Activated T-cell treated with anti-CD3 and anti-CD28 coated beads, Interleukin-2, amount 50 U/mL, for 4 hours (primary cell): ENCODE measurements at regions not wholly inside any gene's neighbourhood (a gene's known extent, or its start where the extent isn't known, plus 50 kb on each side); places are given as distances from the start of the nearest gene placed in this dataset.
"Not testable (repeated sequence)": the region's sequence is repeated elsewhere in the genome, so short reads cannot be mapped to it uniquely, and the experiment has no call there.

ENCODE experiments used
- ATAC-seq, 2 donors: fragments of 200-7000 bp; cut with Tn5 transposase; one replicate each; pipeline ENCODE4 v1.10.0; 2021
- DNase-seq: peaks from one replicate; pipeline ENCODE4 v3.0.0-alpha.2; 2020
- H3K27me3 Mint-ChIP-seq: one replicate; pipeline ENCODE4 v1.8.0; 2021; ENCODE audit warnings: low read depth, mixed read lengths
- H3K36me3 Mint-ChIP-seq: one replicate; pipeline ENCODE4 v1.8.0; 2022; ENCODE audit warnings: mixed read lengths; ENCODE audit not compliant: insufficient read depth
- H3K4me1 Mint-ChIP-seq: one replicate; pipeline ENCODE4 v1.8.0; 2021; ENCODE audit warnings: low read depth, mixed read lengths
- H3K4me3 Mint-ChIP-seq: one replicate; pipeline ENCODE4 v1.8.0; 2021; ENCODE audit warnings: mild to moderate bottlenecking, moderate library complexity, mixed read lengths
- H3K9me3 Mint-ChIP-seq: one replicate; pipeline ENCODE4 v1.8.0; 2021; ENCODE audit warnings: mixed read lengths

DNA sequence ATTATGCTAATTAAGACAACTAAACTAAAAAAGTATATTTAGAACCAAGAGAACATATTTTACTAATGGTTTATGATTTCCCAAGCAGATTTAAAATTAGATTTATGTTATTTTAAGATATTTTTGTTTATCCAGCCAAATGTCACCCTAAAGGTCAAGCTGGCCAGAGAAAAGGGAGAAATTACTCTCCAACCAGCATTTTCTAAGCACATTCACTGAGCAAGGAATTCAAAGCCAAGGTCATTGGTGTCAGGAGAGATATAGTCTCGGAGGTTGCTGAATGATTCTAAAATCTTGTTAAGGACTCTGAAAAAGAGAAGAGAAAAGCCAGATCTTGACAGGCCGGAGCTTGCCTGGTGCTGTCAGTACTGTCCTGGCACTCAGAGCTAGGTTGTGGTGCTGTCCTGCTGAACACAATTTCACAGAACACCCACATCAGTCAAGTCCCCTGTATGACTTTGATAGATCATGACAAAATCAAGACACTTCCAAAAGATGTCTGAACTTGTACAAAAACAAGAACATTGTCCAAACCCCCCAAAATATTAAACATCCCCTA, 222.3 kb upstream of the SMLR1 start:
- DNase-seq (no peak), ATAC-seq (no peak)
- Mint-ChIP-seq H3K4me1 (peaks cover 23% of the 10 kb centered on the region), H3K9me3 (peaks cover 4% of the 10 kb centered on the region), H3K36me3 (no peaks in the 10 kb centered on the region), H3K27me3 (no peaks in the 10 kb centered on the region), H3K4me3 (no peak overlapping the region)

DNA sequence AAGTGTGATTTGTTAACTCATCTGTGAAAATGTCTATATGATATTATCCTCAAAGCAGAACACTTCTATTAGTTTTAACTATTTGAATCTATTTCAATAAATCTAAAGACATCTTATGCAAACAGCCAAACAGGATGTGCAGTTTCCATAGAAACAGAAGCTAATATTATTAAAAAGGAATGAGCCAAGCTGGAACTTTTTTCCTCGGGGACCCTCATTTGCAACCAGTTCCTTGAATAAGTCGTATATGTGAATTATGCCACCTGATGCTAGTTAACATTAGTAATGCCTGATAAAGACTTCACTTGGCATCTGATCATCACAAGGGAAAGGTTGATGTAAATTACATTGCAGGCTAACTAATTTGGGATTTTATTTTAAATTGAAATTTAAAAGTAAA, 216.9 kb upstream of the SMLR1 start:
- no peaks in the 10 kb centered on the region for H3K36me3 Mint-ChIP-seq
- no peaks in the 10 kb centered on the region for H3K27me3 Mint-ChIP-seq
- H3K9me3 Mint-ChIP-seq, result no peaks in the 10 kb centered on the region
- no peak for DNase-seq
- peaks cover 10% of the 10 kb centered on the region for H3K4me1 Mint-ChIP-seq
- no peak for ATAC-seq
- no peak overlapping the region for H3K4me3 Mint-ChIP-seq

- H3K4me1 Mint-ChIP-seq, result peaks cover 10% of the 10 kb centered on the region
- no peak for ATAC-seq
These were observed 215.8 kb upstream of the SMLR1 start for GRCh38 chr6:130611366-130611765.

GRCh38 chr6:130613176-130613575, 214.0 kb upstream of the SMLR1 start:
- DNase-seq (no peak), ATAC-seq (no peak)
- peaks cover 10% of the 10 kb centered on the region for H3K4me1 Mint-ChIP-seq
- H3K27me3 Mint-ChIP-seq, result no peaks in the 10 kb centered on the region
- no peaks in the 10 kb centered on the region for H3K36me3 Mint-ChIP-seq
- H3K4me3 Mint-ChIP-seq, result no peak overlapping the region
- no peaks in the 10 kb centered on the region for H3K9me3 Mint-ChIP-seq

More at GRCh38 chr6:130611366-130611765, 215.8 kb upstream of the SMLR1 start:
- no peak overlapping the region for H3K4me3 Mint-ChIP-seq
- H3K27me3 Mint-ChIP-seq, result no peaks in the 10 kb centered on the region
- H3K9me3 Mint-ChIP-seq, result no peaks in the 10 kb centered on the region
- H3K36me3 Mint-ChIP-seq, result no peaks in the 10 kb centered on the region
- DNase-seq, result no peak

DNA sequence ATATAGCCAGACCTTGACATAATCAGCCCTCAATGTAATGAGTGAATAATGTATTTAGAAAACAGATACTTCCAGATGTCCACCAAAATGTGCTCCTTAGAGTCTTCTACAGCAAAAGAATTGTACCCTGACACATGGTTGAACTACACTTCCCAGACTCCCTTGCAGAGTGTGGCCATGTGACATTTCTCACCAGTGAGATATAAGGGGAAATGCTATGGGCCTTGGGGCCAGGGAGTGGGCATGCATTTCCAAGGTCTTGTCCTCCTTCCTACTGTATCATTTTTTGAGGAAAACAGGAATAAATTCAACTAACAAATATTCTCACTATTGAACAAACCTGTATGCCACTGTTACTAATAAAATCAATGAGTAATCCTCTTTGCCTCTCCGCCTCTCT, 211.4 kb upstream of the SMLR1 start:
- H3K36me3 Mint-ChIP-seq, result no peaks in the 10 kb centered on the region

DNA sequence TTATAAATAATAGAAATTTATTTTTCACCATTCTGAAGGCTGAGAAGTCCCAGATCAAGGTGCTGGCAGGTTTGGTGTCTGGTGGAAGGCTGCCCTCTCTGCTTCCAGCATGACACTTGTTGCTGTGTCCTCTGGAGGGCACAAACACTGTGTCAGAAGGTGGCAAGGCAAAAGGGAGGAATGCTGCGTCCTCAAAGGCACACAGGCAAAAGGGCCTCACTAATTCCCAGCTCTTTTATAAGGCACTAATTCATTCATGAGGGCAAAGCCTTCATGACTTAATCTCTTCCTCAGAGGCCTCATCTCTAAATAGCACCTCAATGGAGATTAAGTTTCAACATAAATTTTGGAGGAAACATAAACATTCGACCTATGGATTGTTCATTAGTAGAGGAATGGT, 209.5 kb upstream of the SMLR1 start:
- Mint-ChIP-seq H3K9me3 (no peaks in the 10 kb centered on the region), H3K4me1 (peaks cover 12% of the 10 kb centered on the region), H3K36me3 (no peaks in the 10 kb centered on the region), H3K4me3 (no peak overlapping the region), H3K27me3 (no peaks in the 10 kb centered on the region)
- ATAC-seq, result no peak
- no peak for DNase-seq

More for the DNA sequence above, 211.4 kb upstream of the SMLR1 start:
- no peak overlapping the region for H3K4me3 Mint-ChIP-seq
- peaks cover 12% of the 10 kb centered on the region for H3K4me1 Mint-ChIP-seq
- H3K9me3 Mint-ChIP-seq, result no peaks in the 10 kb centered on the region
- ATAC-seq (no peak), DNase-seq (no peak)
- H3K27me3 Mint-ChIP-seq, result no peaks in the 10 kb centered on the region

DNA sequence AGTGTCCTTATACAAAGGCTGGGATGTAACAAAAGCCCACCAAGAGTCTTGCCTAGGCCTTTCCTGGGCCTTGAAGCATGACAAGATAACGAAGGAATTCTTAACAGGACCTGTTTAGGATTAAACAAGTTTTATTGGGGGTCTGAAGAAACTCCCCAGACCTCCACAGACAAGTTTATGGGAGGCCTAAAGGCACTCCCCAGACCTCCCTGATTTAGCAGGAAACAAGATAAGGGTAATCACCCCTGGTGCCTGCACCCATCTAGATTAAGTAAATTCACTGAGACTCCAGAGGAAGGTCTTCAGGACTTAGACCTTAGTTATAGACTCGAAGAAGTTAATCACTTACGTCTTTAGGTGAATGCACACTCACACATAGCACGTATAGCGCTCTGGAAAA, 208.4 kb upstream of the SMLR1 start:
- peaks cover 12% of the 10 kb centered on the region for H3K4me1 Mint-ChIP-seq
- not testable (repeated sequence) for DNase-seq, H3K36me3 Mint-ChIP-seq, H3K27me3 Mint-ChIP-seq, H3K4me3 Mint-ChIP-seq, H3K9me3 Mint-ChIP-seq, ATAC-seq

GRCh38 chr6:130620338-130620781, 206.8 kb upstream of the SMLR1 start:
- H3K27me3 Mint-ChIP-seq, result no peaks in the 10 kb centered on the region
- DNase-seq (no peak), ATAC-seq (peak; percentile 56 to 70)
- H3K9me3 Mint-ChIP-seq, result peaks cover 8% of the 10 kb centered on the region
- H3K4me1 Mint-ChIP-seq, result peaks cover 8% of the 10 kb centered on the region
- no peak overlapping the region for H3K4me3 Mint-ChIP-seq
- H3K36me3 Mint-ChIP-seq, result no peaks in the 10 kb centered on the region

GRCh38 chr6:130622142-130622541, 205.1 kb upstream of the SMLR1 start:
- peak; percentile 77 to 84 for ATAC-seq
- H3K4me3 Mint-ChIP-seq, result no peak overlapping the region
- H3K27me3 Mint-ChIP-seq, result no peaks in the 10 kb centered on the region
- H3K9me3 Mint-ChIP-seq, result peaks cover 8% of the 10 kb centered on the region
- H3K36me3 Mint-ChIP-seq, result no peaks in the 10 kb centered on the region
- DNase-seq, result no peak
- peaks cover 15% of the 10 kb centered on the region for H3K4me1 Mint-ChIP-seq

- no peaks in the 10 kb centered on the region for H3K36me3 Mint-ChIP-seq
- no peak overlapping the region for H3K4me3 Mint-ChIP-seq
- peaks cover 8% of the 10 kb centered on the region for H3K9me3 Mint-ChIP-seq
- peaks cover 15% of the 10 kb centered on the region for H3K4me1 Mint-ChIP-seq
- ATAC-seq (no peak), DNase-seq (no peak)
- H3K27me3 Mint-ChIP-seq, result no peaks in the 10 kb centered on the region
These were observed 203.2 kb upstream of the SMLR1 start for GRCh38 chr6:130624046-130624445.

- ATAC-seq (peak; percentile 69 to 78), DNase-seq (no peak)
- no peaks in the 10 kb centered on the region for H3K36me3 Mint-ChIP-seq
- H3K4me3 Mint-ChIP-seq, result no peak overlapping the region
- peaks cover 8% of the 10 kb centered on the region for H3K9me3 Mint-ChIP-seq
- H3K27me3 Mint-ChIP-seq, result no peaks in the 10 kb centered on the region
- H3K4me1 Mint-ChIP-seq, result peaks cover 16% of the 10 kb centered on the region
These were observed 201.2 kb upstream of the SMLR1 start for GRCh38 chr6:130625825-130626527.

DNA sequence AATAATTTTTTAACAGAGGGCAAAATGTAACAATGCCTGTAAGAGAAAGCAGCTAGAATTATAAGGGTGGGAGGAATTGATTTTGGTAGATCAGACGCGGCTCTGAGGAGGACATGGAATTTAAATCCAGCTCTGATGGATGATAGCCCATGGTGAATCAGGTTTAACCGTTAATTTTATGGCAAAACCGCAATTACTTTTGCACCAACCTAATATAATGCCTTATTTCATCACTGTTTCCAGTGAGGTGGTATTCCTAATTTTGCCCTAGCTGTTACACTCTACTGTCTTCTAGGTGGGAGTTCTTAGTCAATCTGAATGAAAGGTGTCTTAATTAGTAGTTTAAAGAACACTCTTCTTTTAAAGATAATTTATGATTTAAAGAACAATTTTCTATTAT, 198.3 kb upstream of the SMLR1 start:
- DNase-seq (no peak), ATAC-seq (no peak)
- Mint-ChIP-seq H3K9me3 (no peaks in the 10 kb centered on the region), H3K36me3 (no peaks in the 10 kb centered on the region), H3K4me3 (no peak overlapping the region), H3K27me3 (no peaks in the 10 kb centered on the region), H3K4me1 (peaks cover 12% of the 10 kb centered on the region)

DNA sequence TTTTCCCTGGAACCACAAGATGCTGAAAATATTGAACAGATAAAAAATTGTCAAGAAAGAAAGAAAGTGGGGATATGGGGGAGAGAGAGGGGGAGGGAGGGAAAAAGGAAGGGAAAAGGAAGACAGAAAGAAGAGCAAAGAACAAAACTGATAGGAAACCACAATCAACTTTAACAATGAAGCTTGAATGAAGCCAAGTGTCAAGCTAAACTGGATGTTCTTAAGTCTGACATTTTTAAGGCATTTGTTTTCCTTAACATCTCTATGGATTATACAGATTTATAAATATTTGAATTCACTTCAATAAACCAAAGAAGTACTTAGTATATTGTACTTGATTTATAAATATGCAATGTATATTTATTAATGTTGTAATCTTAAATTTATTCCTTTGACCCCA, 197.6 kb upstream of the SMLR1 start:
- Mint-ChIP-seq H3K9me3 (no peaks in the 10 kb centered on the region), H3K36me3 (no peaks in the 10 kb centered on the region), H3K4me3 (no peak overlapping the region), H3K27me3 (no peaks in the 10 kb centered on the region), H3K4me1 (peaks cover 10% of the 10 kb centered on the region)
- ATAC-seq (no peak), DNase-seq (no peak)

DNA sequence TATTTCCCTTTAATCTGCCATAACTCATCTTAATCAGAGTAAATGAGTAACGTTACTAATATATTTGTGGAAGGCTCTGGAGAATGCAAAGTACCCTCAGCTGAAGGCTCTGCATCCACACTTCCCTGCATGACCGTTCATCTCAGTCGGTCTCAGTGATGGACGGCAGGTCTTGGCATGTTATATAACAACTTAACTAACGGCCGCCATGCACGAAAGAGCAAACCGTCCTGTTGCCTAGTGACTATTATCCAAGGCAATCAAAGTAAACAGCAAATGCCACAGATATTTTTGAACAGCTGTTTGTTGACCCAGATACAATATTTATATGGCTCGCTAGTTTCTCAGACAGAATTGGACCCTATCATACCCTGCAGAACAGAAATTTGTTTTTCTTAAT, 194.9 kb upstream of the SMLR1 start:
- Mint-ChIP-seq H3K4me3 (no peak overlapping the region), H3K9me3 (peaks cover 10% of the 10 kb centered on the region), H3K36me3 (no peaks in the 10 kb centered on the region), H3K4me1 (peaks cover 3% of the 10 kb centered on the region), H3K27me3 (no peaks in the 10 kb centered on the region)
- ATAC-seq, result no peak
- no peak for DNase-seq

GRCh38 chr6:130632897-130633296, 194.3 kb upstream of the SMLR1 start:
- peaks cover 3% of the 10 kb centered on the region for H3K4me1 Mint-ChIP-seq
- H3K4me3 Mint-ChIP-seq, result no peak overlapping the region
- no peak for ATAC-seq
- H3K27me3 Mint-ChIP-seq, result no peaks in the 10 kb centered on the region
- no peak for DNase-seq
- no peaks in the 10 kb centered on the region for H3K36me3 Mint-ChIP-seq
- peaks cover 12% of the 10 kb centered on the region for H3K9me3 Mint-ChIP-seq
